Calu3 (cell line): ENCODE measurements at regions not wholly inside any gene's neighbourhood (a gene's known extent, or its start where the extent isn't known, plus 50 kb on each side); places are given as distances from the start of the nearest gene placed in this dataset.

ENCODE experiments used
- BruUV-seq: library from RNA; stranded (reverse); fragments of 400-500 nt; replicated peaks from 2 replicates; lab custom pipeline; 2021; lab: Mats Ljungman, UMichigan
- CTCF ChIA-PET: fragments of 300-600 bp; sonication (Branson Sonifier 250); formaldehyde crosslinking; loops from one replicate; lab custom pipeline; 2022; ENCODE audit warnings: antibody characterized with exemption; lab: Charles Lee
- DNase-seq: peaks from one replicate; pipeline ENCODE4 v3.0.0; 2022
- H3K27ac Mint-ChIP-seq: one replicate; pipeline ENCODE4 v1.8.0; 2022; ENCODE audit warnings: mixed read lengths; ENCODE audit not compliant: unreplicated experiment
- H3K27me3 Mint-ChIP-seq: one replicate; pipeline ENCODE4 v1.8.0; 2022; ENCODE audit warnings: mixed read lengths; ENCODE audit not compliant: unreplicated experiment
- H3K36me3 Mint-ChIP-seq: one replicate; pipeline ENCODE4 v1.8.0; 2022; ENCODE audit warnings: mild to moderate bottlenecking, moderate library complexity, mixed read lengths; ENCODE audit not compliant: insufficient read depth, unreplicated experiment
- H3K4me1 Mint-ChIP-seq: one replicate; pipeline ENCODE4 v1.8.0; 2022; ENCODE audit warnings: mild to moderate bottlenecking, low read depth, mixed read lengths; ENCODE audit not compliant: unreplicated experiment
- H3K4me3 Mint-ChIP-seq: one replicate; pipeline ENCODE4 v1.8.0; 2022; ENCODE audit warnings: mild to moderate bottlenecking, low read depth, moderate library complexity, mixed read lengths; ENCODE audit not compliant: unreplicated experiment
- H3K9me3 Mint-ChIP-seq: one replicate; pipeline ENCODE4 v1.8.0; 2022; ENCODE audit warnings: low read depth, mixed read lengths; ENCODE audit not compliant: unreplicated experiment
- CTCF ChIP-seq: fragments of 200-600 bp; IDR thresholded peaks from one replicate; pipeline ENCODE4 v1.8.0; 2022; ENCODE audit warnings: antibody characterized with exemption; ENCODE audit not compliant: unreplicated experiment
- intact Hi-C: fragments of 100-400 bp; cut with micrococcal nuclease; formaldehyde crosslinking; loops from one replicate; pipeline ENCODE4 v1.10.0; 2022; ENCODE audit not compliant: unreplicated experiment

DNA sequence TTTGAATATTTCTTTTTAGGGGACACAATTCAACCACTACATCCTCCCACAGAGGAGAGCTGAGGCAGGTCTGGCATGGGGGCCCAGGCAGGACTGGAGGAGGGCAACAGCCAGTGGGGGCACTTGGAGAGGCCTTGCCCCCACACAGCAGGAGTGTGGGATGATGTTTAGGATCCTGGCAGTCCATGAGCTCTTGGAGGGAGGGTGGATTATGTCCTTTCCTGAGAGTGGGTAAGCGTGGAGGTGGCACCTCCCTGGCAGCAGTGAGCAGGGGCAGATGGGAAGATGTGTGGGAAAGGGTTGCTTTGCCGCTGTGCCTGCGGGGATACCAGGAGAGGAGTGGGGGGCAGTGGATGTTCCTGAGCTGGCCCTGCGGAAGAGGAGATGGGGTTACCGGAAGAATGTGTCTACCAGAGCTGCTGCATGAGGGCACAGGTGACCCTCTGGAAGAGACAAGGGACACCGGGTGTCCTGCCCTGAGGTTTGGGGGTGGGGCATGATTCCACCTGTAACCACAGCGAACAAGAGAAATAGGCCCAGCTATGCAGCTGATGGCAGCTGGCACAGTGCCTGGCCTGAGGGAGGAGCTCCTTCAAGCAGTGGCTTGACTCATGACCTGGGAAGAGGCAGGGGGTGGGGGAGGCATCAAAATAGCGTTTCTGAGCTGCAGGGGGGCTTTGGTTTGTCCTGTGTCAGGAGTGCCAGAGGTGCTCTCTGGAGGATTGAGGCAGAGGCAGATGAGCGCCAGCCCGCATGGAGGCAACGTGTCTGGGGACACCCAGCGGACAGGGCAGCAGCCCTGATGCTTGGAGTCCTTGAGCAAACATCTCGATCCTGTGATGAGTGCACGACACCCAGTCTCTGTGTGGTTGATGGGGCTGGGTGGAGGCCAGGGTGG, 123.9 kb upstream of the TMPRSS2 start:
- H3K36me3 Mint-ChIP-seq, result peaks cover 13% of the 10 kb centered on the region
- H3K27ac Mint-ChIP-seq, result peak overlapping the region; percentile 78
- no peaks in the 10 kb centered on the region for H3K27me3 Mint-ChIP-seq
- no TSS peak for BruUV-seq
- peaks cover 45% of the 10 kb centered on the region for H3K4me1 Mint-ChIP-seq
- DNase-seq, result peak; percentile 82
- intact Hi-C loops, result no loop called here
- peak overlapping the region; percentile 36 for H3K4me3 Mint-ChIP-seq
- CTCF ChIA-PET, result interaction anchor here (0.7 to 1.7 kb wide), 4 partner anchors 16 to 146 kb away, joined by 3 to 11 read pairs (median 4); no protein-coding TSS in a partner anchor
- H3K9me3 Mint-ChIP-seq, result peaks cover 6% of the 10 kb centered on the region
- TF ChIP-seq CTCF, result no peak

DNA sequence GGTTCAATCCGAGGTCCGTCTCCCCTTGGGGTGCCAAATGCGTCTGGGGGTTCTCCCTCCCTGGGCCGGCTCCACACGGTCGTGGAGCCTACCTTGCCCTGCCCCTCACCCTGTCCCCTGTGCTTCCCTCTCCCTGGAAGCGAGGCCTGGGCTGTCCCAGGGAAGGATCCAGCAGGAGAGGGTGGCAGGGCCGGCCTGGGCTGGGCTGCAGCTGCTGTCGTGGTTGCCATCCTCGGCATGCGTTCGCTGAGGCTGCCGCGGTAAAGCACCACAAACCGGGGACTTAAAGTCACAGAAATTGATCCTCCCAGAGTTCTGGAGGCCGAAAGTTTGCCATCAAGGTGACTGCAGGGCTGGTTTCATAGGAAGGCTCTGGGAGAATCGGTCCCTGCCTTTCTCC, 123.0 kb upstream of the TMPRSS2 start:
- DNase-seq, result no peak
- Mint-ChIP-seq H3K27ac (peak overlapping the region; percentile 78), H3K4me1 (peaks cover 42% of the 10 kb centered on the region), H3K27me3 (no peaks in the 10 kb centered on the region), H3K9me3 (peaks cover 4% of the 10 kb centered on the region), H3K4me3 (no peak overlapping the region), H3K36me3 (peaks cover 13% of the 10 kb centered on the region)
- BruUV-seq, result no TSS peak
- intact Hi-C loops, result no loop called here
- no peak for TF ChIP-seq CTCF
- CTCF ChIA-PET, result no interaction called here

DNA sequence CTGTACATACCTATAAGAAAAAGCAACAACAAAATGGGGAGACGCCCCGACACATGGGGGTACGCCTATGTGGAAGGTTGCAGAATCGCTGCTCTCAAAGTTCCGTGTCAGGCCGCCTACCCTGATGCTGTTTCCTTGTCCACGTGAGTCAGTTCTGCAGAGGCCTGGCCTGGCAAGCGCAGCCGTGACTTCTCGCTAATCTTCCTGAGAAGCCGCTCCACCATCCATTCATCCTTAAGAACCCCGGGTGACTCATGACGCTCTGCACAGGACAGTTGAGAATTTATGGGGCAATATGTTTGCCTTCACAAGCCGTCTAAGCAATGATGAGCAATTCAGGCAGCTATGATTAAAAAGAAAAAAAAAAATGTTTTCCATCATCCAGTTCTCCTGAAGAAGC, 122.3 kb upstream of the TMPRSS2 start:
- H3K27me3 Mint-ChIP-seq, result no peaks in the 10 kb centered on the region
- peaks cover 41% of the 10 kb centered on the region for H3K4me1 Mint-ChIP-seq
- no peaks in the 10 kb centered on the region for H3K9me3 Mint-ChIP-seq
- CTCF ChIA-PET, result no interaction called here
- no peak overlapping the region for H3K4me3 Mint-ChIP-seq
- H3K36me3 Mint-ChIP-seq, result peaks cover 13% of the 10 kb centered on the region
- intact Hi-C loops, result no loop called here
- H3K27ac Mint-ChIP-seq, result no peak overlapping the region
- no peak for TF ChIP-seq CTCF
- no TSS peak for BruUV-seq
- DNase-seq, result no peak

- Mint-ChIP-seq H3K4me1 (peaks cover 22% of the 10 kb centered on the region), H3K9me3 (peaks cover 3% of the 10 kb centered on the region), H3K27me3 (no peaks in the 10 kb centered on the region), H3K36me3 (peaks cover 8% of the 10 kb centered on the region), H3K27ac (no peak overlapping the region), H3K4me3 (no peak overlapping the region)
- no TSS peak for BruUV-seq
- no peak for TF ChIP-seq CTCF
- intact Hi-C loops, result no loop called here
- DNase-seq, result no peak
- CTCF ChIA-PET, result no interaction called here
Observed at GRCh38 chr21:41628256-41628655, 120.3 kb upstream of the TMPRSS2 start.
